ENCODE measurements at regions not wholly inside any gene's neighbourhood (a gene's known extent, or its start where the extent isn't known, plus 50 kb on each side); places are given as distances from the start of the nearest gene placed in this dataset.

GRCh38 chr5:41649659-41650058 is 139.3 kb upstream of the PLCXD3 start:
- no peaks in the 10 kb centered on the region for H3K4me1 ChIP-seq
- DNase-seq, result no peak
- H3K27ac ChIP-seq, result no peak overlapping the region
- peak in 1 of 4 donors; percentile 22 for ATAC-seq
- H3K36me3 ChIP-seq (ENCODE audit: insufficient read depth in 1 of 2, low read depth in 1 of 2), result no peaks in the 10 kb centered on the region
- no peaks in the 10 kb centered on the region for H3K27me3 ChIP-seq (ENCODE audit: insufficient read depth in 3 of 3, low read length in 2 of 3)
- no peak for TF ChIP-seq CTCF (IDR thresholded peaks at IDR 0.05)
- no peak overlapping the region for H3K4me3 ChIP-seq
- H3K9me3 ChIP-seq, result no peaks in the 10 kb centered on the region
- WGBS, 3 donors, result 62 to 65% (median 65%) methylated on average over 3 of the region's 3 CpGs
- intact Hi-C loops (cut with DNase I), result no loop called here

GRCh38 chr5:41648996-41649395 is 138.6 kb upstream of the PLCXD3 start:
- Histone ChIP-seq H3K27ac (no peak overlapping the region), H3K36me3 (ENCODE audit: insufficient read depth in 1 of 2, low read depth in 1 of 2) (no peaks in the 10 kb centered on the region), H3K4me3 (no peak overlapping the region), H3K4me1 (no peaks in the 10 kb centered on the region), H3K27me3 (ENCODE audit: insufficient read depth in 3 of 3, low read length in 2 of 3) (no peaks in the 10 kb centered on the region), H3K9me3 (no peaks in the 10 kb centered on the region)
- 20 to 39% (median 20%) methylated on average over 2 of the region's 2 CpGs for WGBS, 3 donors
- ATAC-seq (peak; percentile 77 to 96 (median 88)), DNase-seq (peak in 1 of 2 donors; percentile 26)
- intact Hi-C loops (cut with DNase I), result no loop called here
- TF ChIP-seq CTCF (IDR thresholded peaks at IDR 0.05), result no peak

- Histone ChIP-seq H3K4me3 (no peak overlapping the region), H3K36me3 (ENCODE audit: insufficient read depth in 1 of 2, low read depth in 1 of 2) (no peaks in the 10 kb centered on the region), H3K9me3 (no peaks in the 10 kb centered on the region), H3K4me1 (no peaks in the 10 kb centered on the region), H3K27ac (no peak overlapping the region), H3K27me3 (ENCODE audit: insufficient read depth in 3 of 3, low read length in 2 of 3) (no peaks in the 10 kb centered on the region)
- no peak for DNase-seq
- ATAC-seq, result no peak
- no peak for TF ChIP-seq CTCF (IDR thresholded peaks at IDR 0.05)
- WGBS, 3 donors, result 50 to 56% (median 55%) methylated on average over 3 of the region's 3 CpGs
- intact Hi-C loops (cut with DNase I), result no loop called here
These were observed 131.2 kb upstream of the PLCXD3 start for GRCh38 chr5:41641621-41642020.

- no peak for TF ChIP-seq CTCF (IDR thresholded peaks at IDR 0.05)
- DNase-seq (no peak), ATAC-seq (no peak)
- Histone ChIP-seq H3K4me1 (no peaks in the 10 kb centered on the region), H3K27ac (no peak overlapping the region), H3K4me3 (no peak overlapping the region), H3K27me3 (ENCODE audit: insufficient read depth in 3 of 3, low read length in 2 of 3) (no peaks in the 10 kb centered on the region), H3K36me3 (ENCODE audit: insufficient read depth in 1 of 2, low read depth in 1 of 2) (no peaks in the 10 kb centered on the region), H3K9me3 (no peaks in the 10 kb centered on the region)
- intact Hi-C loops (cut with DNase I), result no loop called here
- 72 to 85% (median 81%) methylated on average over 3 of the region's 3 CpGs for WGBS, 3 donors
These were observed 128.3 kb upstream of the PLCXD3 start for GRCh38 chr5:41638685-41639084.

GRCh38 chr5:41637869-41638268 is 127.5 kb upstream of the PLCXD3 start:
- Histone ChIP-seq H3K9me3 (no peaks in the 10 kb centered on the region), H3K27ac (no peak overlapping the region), H3K4me3 (no peak overlapping the region), H3K36me3 (ENCODE audit: insufficient read depth in 1 of 2, low read depth in 1 of 2) (no peaks in the 10 kb centered on the region), H3K4me1 (no peaks in the 10 kb centered on the region), H3K27me3 (ENCODE audit: insufficient read depth in 3 of 3, low read length in 2 of 3) (no peaks in the 10 kb centered on the region)
- no peak for TF ChIP-seq CTCF (IDR thresholded peaks at IDR 0.05)
- ATAC-seq, result no peak
- 81 to 87% (median 87%) methylated on average over 4 of the region's 4 CpGs for WGBS, 3 donors
- intact Hi-C loops (cut with DNase I), result no loop called here
- DNase-seq, result no peak
